Smooth muscle cell of the brain vasculature (primary cell): ENCODE measurements at regions not wholly inside any gene's neighbourhood (a gene's known extent, or its start where the extent isn't known, plus 50 kb on each side); places are given as distances from the start of the nearest gene placed in this dataset.
"Not testable (repeated sequence)": the region's sequence is repeated elsewhere in the genome, so short reads cannot be mapped to it uniquely, and the experiment has no call there.

Source experiments
- DNase-seq: peaks from one replicate; pipeline ENCODE4 v3.0.0-alpha.2; 2012; ENCODE audit warnings: low read depth, low spot score

- DNase-seq, result no peak
Observed at GRCh38 chr6:74312081-74312480, 616.1 kb downstream of the CD109 start.

GRCh38 chr6:74311431-74311830 lies 615.4 kb downstream of the CD109 start:
- no peak for DNase-seq

GRCh38 chr6:74289884-74290283 lies 593.9 kb downstream of the CD109 start:
- DNase-seq, result no peak

GRCh38 chr6:74287932-74288331 lies 591.9 kb downstream of the CD109 start:
- DNase-seq, result no peak

- DNase-seq, result no peak
Observed at GRCh38 chr6:74287441-74287840, 591.4 kb downstream of the CD109 start.

- no peak for DNase-seq
Observed at GRCh38 chr6:74284284-74284683, 588.3 kb downstream of the CD109 start.

- DNase-seq, result no peak
Observed at GRCh38 chr6:74283532-74283931, 587.5 kb downstream of the CD109 start.

- no peak for DNase-seq
Observed at GRCh38 chr6:74282143-74282689, 586.2 kb downstream of the CD109 start.

GRCh38 chr6:74280130-74280692 lies 584.2 kb downstream of the CD109 start:
- DNase-seq, result no peak

GRCh38 chr6:74277777-74278186 lies 581.8 kb downstream of the CD109 start:
- DNase-seq, result no peak

GRCh38 chr6:74273541-74273940 lies 577.5 kb downstream of the CD109 start:
- DNase-seq, result no peak

GRCh38 chr6:74269600-74269858 lies 573.5 kb downstream of the CD109 start:
- DNase-seq, result no peak

GRCh38 chr6:74268815-74269599 lies 573.0 kb downstream of the CD109 start:
- no peak for DNase-seq

- DNase-seq, result no peak
Observed at GRCh38 chr6:74259981-74260380, 564.0 kb downstream of the CD109 start.

GRCh38 chr6:74256781-74257180 lies 560.8 kb downstream of the CD109 start:
- DNase-seq, result no peak

- DNase-seq, result no peak
Observed at GRCh38 chr6:74256381-74256780, 560.4 kb downstream of the CD109 start.

GRCh38 chr6:74255007-74255406 lies 559.0 kb downstream of the CD109 start:
- not testable (repeated sequence) for DNase-seq

- DNase-seq, result not testable (repeated sequence)
Observed at GRCh38 chr6:74254147-74254546, 558.1 kb downstream of the CD109 start.

GRCh38 chr6:74253261-74253660 lies 557.3 kb downstream of the CD109 start:
- no peak for DNase-seq

GRCh38 chr6:74250161-74250818 lies 554.3 kb downstream of the CD109 start:
- DNase-seq, result no peak

GRCh38 chr6:74249658-74250057 lies 553.7 kb downstream of the CD109 start:
- no peak for DNase-seq

GRCh38 chr6:74248966-74249365 lies 553.0 kb downstream of the CD109 start:
- no peak for DNase-seq
